Heart right ventricle (tissue), 16 donors: ENCODE measurements at regions not wholly inside any gene's neighbourhood (a gene's known extent, or its start where the extent isn't known, plus 50 kb on each side); places are given as distances from the start of the nearest gene placed in this dataset.

Experiments used
- ATAC-seq, 8 donors: fragments of 200-7000 bp; cut with Tn5 transposase; one replicate each; pipeline ENCODE4 v1.9.1; 2020; ENCODE audit warnings: mild to moderate bottlenecking in 8 of 8, moderate library complexity in 8 of 8, moderate number of reproducible peaks in 1 of 8
- DNase-seq, 2 donors: peaks; one replicate each; pipeline ENCODE4 v3.0.0-alpha.2; 2020
- H3K27ac ChIP-seq, 10 donors: fragments of 200-600 bp; sonication (generic) in 2 of 10; one replicate each; pipeline versions ENCODE4 v1.5.0 to v1.8.0; 2020 to 2022; ENCODE audit warnings: mild to moderate bottlenecking in 3 of 10
- H3K27me3 ChIP-seq, 7 donors: fragments of 200-600 bp; one replicate each; pipeline ENCODE4 v1.8.0; 2021 to 2022; ENCODE audit warnings: mild to moderate bottlenecking in 2 of 7
- H3K36me3 ChIP-seq, 9 donors: fragments of 200-600 bp; sonication (generic) in 1 of 9; one replicate each; pipeline versions ENCODE4 v1.5.0 to v1.8.0; 2020 to 2022; ENCODE audit warnings: mild to moderate bottlenecking in 2 of 9
- H3K4me1 ChIP-seq, 9 donors: fragments of 200-600 bp; sonication (generic) in 1 of 9; one replicate each; pipeline versions ENCODE4 v1.5.0 to v1.8.0; 2020 to 2022; ENCODE audit warnings: mild to moderate bottlenecking in 4 of 9
- H3K4me3 ChIP-seq, 10 donors: fragments of 200-600 bp; sonication (generic) in 2 of 10; one replicate each; pipeline versions ENCODE4 v1.5.0 to v1.8.0; 2020 to 2022; ENCODE audit warnings: mild to moderate bottlenecking in 7 of 10, moderate library complexity in 2 of 10
- H3K9me3 ChIP-seq, 11 donors: fragments of 200-600 bp in 10 of 11; sonication (generic) in 2 of 11; one replicate each; pipeline versions ENCODE4 v1.5.0 to v1.8.0; 2013 to 2022; ENCODE audit warnings: mild to moderate bottlenecking in 2 of 11, control low read depth in 1 of 11, moderate library complexity in 1 of 11
- CTCF ChIP-seq, 9 donors: fragments of 200-600 bp; sonication (generic) in 2 of 9; IDR thresholded peaks; one replicate each; pipeline versions ENCODE4 v1.5.0 to v1.8.0; 2021 to 2022; ENCODE audit warnings: antibody characterized with exemption in 9 of 9, mild to moderate bottlenecking in 5 of 9, moderate library complexity in 1 of 9
- WGBS, 2 donors: extraction: QIAGEN DNeasy Blood & Tissue Kit; methylation state at CpG; one replicate each; pipeline ENCODE4 v1.1.7; 2013; ENCODE audit warnings: inconsistent platforms in 1 of 2; 5-methylcytosine and 5-hydroxymethylcytosine counted together
- intact Hi-C, 10 donors: fragments of 100-400 bp; cut with DNase I; formaldehyde crosslinking; loops; one replicate each; pipeline versions ENCODE4 v1.11.1 to v1.14.2; 2022
- donor health status: Arrhythmogenic right ventricular cardiomyopathy.
- donor health status: ischemic (EF 13 %, LVEDD 7.1; RV severe dilation, severe dysfunction).
- donor health status: healthy with polysubstance abuse.
- donor health status: DM: no; HTN: yes; CAD: no.
- donor health status: DM: no; HTN: no; CAD: no.
- donor health status: ischemic (EF 25% LVEDD 6.9; RV normal size, moderate dysfunction).
- donor health status: ischemic (EF 25% LVEDD 5.7; RV mildly dilated, moderate dysfunction).
- donor health status: healthy.
- donor health status: DM: yes; HTN: yes; CAD: no.
- donor health status: Ischemic cardiomyopathy.
- donor health status: ischemic (EF 35%, LVEDD 5.7; RV mildly dilated, moderate dysfunction).
- donor health status: nonischemic (EF 11% LVEDD 7.7; RV severe dilation, severe dysfunction).
- donor health status: DM: yes; HTN: yes; CAD: no.
- donor health status: PGD.
- donor health status: ischemic (EF 29% LVEDD 5.4; RV normal size, mild dysfunction).
- donor health status: nonischemic (EF 23%, LVEDD 6.1; RV moderate dilation, normal function).

GRCh38 chr5:5772202-5772601 lies 349.7 kb downstream of the ICE1 start:
- WGBS, 2 donors: 79 to 94% methylated on average over 3 of the region's 3 CpGs

GRCh38 chr5:5770825-5771224 lies 348.3 kb downstream of the ICE1 start:
- Histone ChIP-seq H3K9me3 (no peaks in the 10 kb centered on the region), H3K4me3 (no peak overlapping the region), H3K27ac (no peak overlapping the region), H3K4me1 (peaks cover 0 to 12% (median 0%) of the 10 kb centered on the region in 9 donors), H3K27me3 (no peaks in the 10 kb centered on the region), H3K36me3 (no peaks in the 10 kb centered on the region)
- DNase-seq (no peak), ATAC-seq (no peak)
- intact Hi-C loops: no loop called here
- 81 to 85% methylated on average over 2 of the region's 2 CpGs for WGBS, 2 donors
- TF ChIP-seq CTCF (IDR thresholded peaks at IDR 0.05): no peak

More at GRCh38 chr5:5772202-5772601, 349.7 kb downstream of the ICE1 start:
- Histone ChIP-seq H3K27ac (no peak overlapping the region), H3K9me3 (no peaks in the 10 kb centered on the region), H3K4me1 (peaks cover 0 to 7% (median 0%) of the 10 kb centered on the region in 9 donors), H3K36me3 (no peaks in the 10 kb centered on the region), H3K4me3 (no peak overlapping the region), H3K27me3 (no peaks in the 10 kb centered on the region)
- no peak for TF ChIP-seq CTCF (IDR thresholded peaks at IDR 0.05)
- ATAC-seq (no peak), DNase-seq (no peak)
- intact Hi-C loops: no loop called here

GRCh38 chr5:5767286-5767928 lies 344.9 kb downstream of the ICE1 start:
- WGBS, 2 donors: 46 to 64% methylated on average over 5 of the region's 5 CpGs
- ATAC-seq: peak; percentile 76 to 98 (median 94)
- intact Hi-C loops: loop anchor here in 1 of 10 donors (5.0 kb wide), 1 partner anchor 270 kb away; no protein-coding TSS in a partner anchor

More at GRCh38 chr5:5767286-5767928, 344.9 kb downstream of the ICE1 start:
- Histone ChIP-seq H3K4me1 (peaks cover 0 to 12% (median 0%) of the 10 kb centered on the region in 9 donors), H3K27me3 (no peaks in the 10 kb centered on the region), H3K27ac (peak overlapping the region in 6 of 10 donors; percentile 19 to 68 (median 40)), H3K36me3 (no peaks in the 10 kb centered on the region), H3K9me3 (no peaks in the 10 kb centered on the region), H3K4me3 (no peak overlapping the region)
- peak; percentile 36 to 51 for DNase-seq
- no peak for TF ChIP-seq CTCF (IDR thresholded peaks at IDR 0.05)
